Activated naive CD4-positive, alpha-beta T cell treated with anti-CD3 and anti-CD28 coated beads for 36 hours (primary cell): ENCODE measurements at regions not wholly inside any gene's neighbourhood (a gene's known extent, or its start where the extent isn't known, plus 50 kb on each side); places are given as distances from the start of the nearest gene placed in this dataset.
"Not testable (repeated sequence)": the region's sequence is repeated elsewhere in the genome, so short reads cannot be mapped to it uniquely, and the experiment has no call there.

ENCODE experiments used
- CTCF ChIA-PET: fragments of 350-600 bp; sonication (Branson Sonifier 250); formaldehyde crosslinking; loops from one replicate; lab custom pipeline; 2021; ENCODE audit warnings: antibody characterized with exemption; lab: Charles Lee
- DNase-seq: peaks from one replicate; pipeline ENCODE4 v3.0.0-alpha.2; 2020
- H3K27ac Mint-ChIP-seq: one replicate; pipeline ENCODE4 v1.8.0; 2021; ENCODE audit warnings: mild to moderate bottlenecking, mixed read lengths
- H3K27me3 Mint-ChIP-seq: one replicate; pipeline ENCODE4 v1.8.0; 2021; ENCODE audit warnings: low read depth, mixed read lengths
- H3K36me3 Mint-ChIP-seq: one replicate; pipeline ENCODE4 v1.8.0; 2021; ENCODE audit warnings: low read depth, mixed read lengths
- H3K4me1 Mint-ChIP-seq: one replicate; pipeline ENCODE4 v1.8.0; 2021; ENCODE audit warnings: low read depth, mixed read lengths
- H3K4me3 Mint-ChIP-seq: one replicate; pipeline ENCODE4 v1.8.0; 2021; ENCODE audit warnings: mild to moderate bottlenecking, moderate library complexity, mixed read lengths
- H3K9me3 Mint-ChIP-seq: one replicate; pipeline ENCODE4 v1.8.0; 2021; ENCODE audit warnings: mixed read lengths
- intact Hi-C: fragments of 100-400 bp; cut with micrococcal nuclease; formaldehyde crosslinking; loops from one replicate; pipeline ENCODE4 v1.15.1; 2023

- DNase-seq = no peak
- H3K27ac Mint-ChIP-seq = no peak overlapping the region
- intact Hi-C loops = no loop called here
- H3K4me1 Mint-ChIP-seq = no peaks in the 10 kb centered on the region
- no peaks in the 10 kb centered on the region for H3K36me3 Mint-ChIP-seq
- H3K27me3 Mint-ChIP-seq = no peaks in the 10 kb centered on the region
- H3K9me3 Mint-ChIP-seq = peaks cover 28% of the 10 kb centered on the region
- no peak overlapping the region for H3K4me3 Mint-ChIP-seq
- CTCF ChIA-PET = no interaction called here
Observed at GRCh38 chr4:12116009-12116552, 687.4 kb upstream of the HS3ST1 start.

- CTCF ChIA-PET = no interaction called here
- no peak overlapping the region for H3K4me3 Mint-ChIP-seq
- H3K36me3 Mint-ChIP-seq = no peaks in the 10 kb centered on the region
- no peak overlapping the region for H3K27ac Mint-ChIP-seq
- DNase-seq = no peak
- H3K4me1 Mint-ChIP-seq = no peaks in the 10 kb centered on the region
- H3K9me3 Mint-ChIP-seq = peaks cover 25% of the 10 kb centered on the region
- H3K27me3 Mint-ChIP-seq = no peaks in the 10 kb centered on the region
- intact Hi-C loops = no loop called here
Observed at GRCh38 chr4:12110627-12111026, 681.9 kb upstream of the HS3ST1 start.

- H3K4me1 Mint-ChIP-seq, DNase-seq, H3K36me3 Mint-ChIP-seq, H3K4me3 Mint-ChIP-seq, intact Hi-C loops, H3K27ac Mint-ChIP-seq, CTCF ChIA-PET, H3K27me3 Mint-ChIP-seq: not testable (repeated sequence)
- peaks cover 17% of the 10 kb centered on the region for H3K9me3 Mint-ChIP-seq
Observed at GRCh38 chr4:12109056-12109455, 680.4 kb upstream of the HS3ST1 start.

GRCh38 chr4:12105519-12105918 is 676.8 kb upstream of the HS3ST1 start:
- H3K4me1 Mint-ChIP-seq = no peaks in the 10 kb centered on the region
- intact Hi-C loops = no loop called here

GRCh38 chr4:12089920-12090319 is 661.2 kb upstream of the HS3ST1 start:
- H3K9me3 Mint-ChIP-seq, CTCF ChIA-PET, H3K4me1 Mint-ChIP-seq, DNase-seq, H3K36me3 Mint-ChIP-seq, H3K27me3 Mint-ChIP-seq, intact Hi-C loops, H3K27ac Mint-ChIP-seq, H3K4me3 Mint-ChIP-seq: not testable (repeated sequence)

More at GRCh38 chr4:12105519-12105918, 676.8 kb upstream of the HS3ST1 start:
- peaks cover 2% of the 10 kb centered on the region for H3K9me3 Mint-ChIP-seq
- no peak for DNase-seq
- CTCF ChIA-PET = no interaction called here
- H3K36me3 Mint-ChIP-seq = no peaks in the 10 kb centered on the region
- H3K4me3 Mint-ChIP-seq = no peak overlapping the region
- no peak overlapping the region for H3K27ac Mint-ChIP-seq
- no peaks in the 10 kb centered on the region for H3K27me3 Mint-ChIP-seq

- intact Hi-C loops = no loop called here
- no peaks in the 10 kb centered on the region for H3K9me3 Mint-ChIP-seq
- H3K4me3 Mint-ChIP-seq = no peak overlapping the region
- H3K27me3 Mint-ChIP-seq = no peaks in the 10 kb centered on the region
- CTCF ChIA-PET = no interaction called here
- H3K27ac Mint-ChIP-seq = no peak overlapping the region
- no peak for DNase-seq
- no peaks in the 10 kb centered on the region for H3K36me3 Mint-ChIP-seq
- no peaks in the 10 kb centered on the region for H3K4me1 Mint-ChIP-seq
Observed at GRCh38 chr4:12084690-12085089, 656.0 kb upstream of the HS3ST1 start.

- CTCF ChIA-PET = no interaction called here
- Mint-ChIP-seq H3K9me3 (no peaks in the 10 kb centered on the region), H3K4me3 (no peak overlapping the region), H3K27ac (no peak overlapping the region), H3K27me3 (no peaks in the 10 kb centered on the region), H3K36me3 (no peaks in the 10 kb centered on the region), H3K4me1 (no peaks in the 10 kb centered on the region)
- intact Hi-C loops = no loop called here
- DNase-seq = no peak
Observed at GRCh38 chr4:12071316-12071715, 642.6 kb upstream of the HS3ST1 start.

- H3K27me3 Mint-ChIP-seq = no peaks in the 10 kb centered on the region
- H3K4me1 Mint-ChIP-seq = no peaks in the 10 kb centered on the region
- no peaks in the 10 kb centered on the region for H3K36me3 Mint-ChIP-seq
- CTCF ChIA-PET = no interaction called here
- peaks cover 7% of the 10 kb centered on the region for H3K9me3 Mint-ChIP-seq
- H3K4me3 Mint-ChIP-seq = no peak overlapping the region
- H3K27ac Mint-ChIP-seq = no peak overlapping the region
- intact Hi-C loops = no loop called here
- DNase-seq = no peak
Observed at GRCh38 chr4:12053966-12054365, 625.3 kb upstream of the HS3ST1 start.

GRCh38 chr4:12053556-12053955 is 624.9 kb upstream of the HS3ST1 start:
- intact Hi-C loops = no loop called here

GRCh38 chr4:12050357-12050756 is 621.7 kb upstream of the HS3ST1 start:
- intact Hi-C loops = no loop called here
- H3K27ac Mint-ChIP-seq = no peak overlapping the region
- no peaks in the 10 kb centered on the region for H3K4me1 Mint-ChIP-seq
- no peak overlapping the region for H3K4me3 Mint-ChIP-seq
- H3K36me3 Mint-ChIP-seq = no peaks in the 10 kb centered on the region
- CTCF ChIA-PET = no interaction called here
- H3K9me3 Mint-ChIP-seq = peaks cover 5% of the 10 kb centered on the region
- DNase-seq = no peak
- H3K27me3 Mint-ChIP-seq = no peaks in the 10 kb centered on the region

More at GRCh38 chr4:12053556-12053955, 624.9 kb upstream of the HS3ST1 start:
- Mint-ChIP-seq H3K9me3 (peaks cover 7% of the 10 kb centered on the region), H3K36me3 (no peaks in the 10 kb centered on the region), H3K27ac (no peak overlapping the region), H3K4me1 (no peaks in the 10 kb centered on the region), H3K27me3 (no peaks in the 10 kb centered on the region), H3K4me3 (no peak overlapping the region)
- DNase-seq = no peak
- CTCF ChIA-PET = no interaction called here

GRCh38 chr4:12042818-12043217 is 614.1 kb upstream of the HS3ST1 start:
- CTCF ChIA-PET = no interaction called here
- no peak for DNase-seq
- Mint-ChIP-seq H3K4me1 (no peaks in the 10 kb centered on the region), H3K4me3 (no peak overlapping the region), H3K27ac (no peak overlapping the region), H3K9me3 (peaks cover 8% of the 10 kb centered on the region), H3K36me3 (no peaks in the 10 kb centered on the region), H3K27me3 (no peaks in the 10 kb centered on the region)
- intact Hi-C loops = loop anchor here (10.0 kb wide), 1 partner anchor 592 kb away; no protein-coding TSS in a partner anchor

- intact Hi-C loops = loop anchor here (10.0 kb wide), 1 partner anchor 593 kb away; no protein-coding TSS in a partner anchor
- CTCF ChIA-PET = no interaction called here
- H3K36me3 Mint-ChIP-seq = no peaks in the 10 kb centered on the region
Observed at GRCh38 chr4:12041828-12042227, 613.1 kb upstream of the HS3ST1 start.

GRCh38 chr4:12036450-12036849 is 607.8 kb upstream of the HS3ST1 start:
- no peak for DNase-seq
- CTCF ChIA-PET = no interaction called here
- Mint-ChIP-seq H3K27ac (no peak overlapping the region), H3K36me3 (no peaks in the 10 kb centered on the region), H3K4me1 (no peaks in the 10 kb centered on the region), H3K4me3 (no peak overlapping the region), H3K27me3 (peaks cover 2% of the 10 kb centered on the region), H3K9me3 (peaks cover 9% of the 10 kb centered on the region)
- intact Hi-C loops = no loop called here

More at GRCh38 chr4:12041828-12042227, 613.1 kb upstream of the HS3ST1 start:
- DNase-seq = no peak
- peaks cover 8% of the 10 kb centered on the region for H3K9me3 Mint-ChIP-seq
- H3K27ac Mint-ChIP-seq = no peak overlapping the region
- no peaks in the 10 kb centered on the region for H3K4me1 Mint-ChIP-seq
- H3K27me3 Mint-ChIP-seq = no peaks in the 10 kb centered on the region
- no peak overlapping the region for H3K4me3 Mint-ChIP-seq
